Panc1 (cell line): ENCODE measurements at regions not wholly inside any gene's neighbourhood (a gene's known extent, or its start where the extent isn't known, plus 50 kb on each side); places are given as distances from the start of the nearest gene placed in this dataset.

Source experiments
- ATAC-seq: fragments of 200-7000 bp; cut with Tn5 transposase; 2 replicates; pipeline ENCODE4 v1.9.1; 2020; ENCODE audit warnings: mild to moderate bottlenecking, moderate library complexity
- BruUV-seq: library from RNA; stranded (reverse); fragments of 400-500 nt; replicated peaks from 2 replicates; lab custom pipeline; 2021; lab: Mats Ljungman, UMichigan
- CTCF ChIA-PET: fragments of 300-600 bp; sonication (Branson Sonifier 250); formaldehyde crosslinking; loops from one replicate; lab custom pipeline; 2022; ENCODE audit warnings: antibody characterized with exemption; lab: Charles Lee
- POLR2A ChIA-PET: fragments of 300-600 bp; sonication (Branson Sonifier 250); formaldehyde crosslinking; loops from one replicate; lab custom pipeline; 2022; ENCODE audit warnings: antibody characterized with exemption; lab: Charles Lee
- DNase-seq: peaks from one replicate; pipeline ENCODE4 v3.0.0-alpha.2; 2010; ENCODE audit warnings: low read depth, low spot score
- H3K27ac ChIP-seq: 2 replicates; pipeline ENCODE4 v1.5.1; 2011; ENCODE audit warnings: mild to moderate bottlenecking, low read length, inconsistent platforms
- H3K27me3 ChIP-seq: fragments of 200-500 bp; sonication (Bioruptor generic); 2 replicates; pipeline ENCODE4 v1.6.0; 2014; ENCODE audit warnings: low read length, inconsistent platforms; ENCODE audit not compliant: control insufficient read depth, insufficient read depth
- H3K36me3 ChIP-seq: fragments of 200-500 bp; sonication (Bioruptor generic); 2 replicates; pipeline ENCODE4 v1.5.1; 2014; ENCODE audit warnings: inconsistent platforms, mild to moderate bottlenecking, low read length, moderate library complexity; ENCODE audit not compliant: control insufficient read depth, insufficient read depth
- H3K4me1 ChIP-seq: 2 replicates; pipeline ENCODE4 v1.5.1; 2011; ENCODE audit warnings: inconsistent platforms, mild to moderate bottlenecking, low read length, moderate library complexity; ENCODE audit not compliant: control insufficient read depth, insufficient read depth
- H3K4me3 ChIP-seq, 2 experiments: 2 replicates each; pipeline ENCODE4 v1.5.1; 2011 to 2012; ENCODE audit warnings: low read depth in 2 of 2, low read length in 2 of 2, mild to moderate bottlenecking in 2 of 2, inconsistent platforms in 1 of 2, moderate library complexity in 1 of 2
- H3K9me3 ChIP-seq: fragments of 200-500 bp; sonication (Bioruptor generic); 2 replicates; pipeline ENCODE4 v1.5.1; 2014; ENCODE audit warnings: low read depth, mild to moderate bottlenecking, inconsistent platforms, low read length, moderate library complexity; ENCODE audit not compliant: control insufficient read depth, insufficient read depth
- POLR2AphosphoS5 ChIP-seq: IDR thresholded peaks from 2 replicates; pipeline ENCODE4 v1.6.1; 2012; ENCODE audit warnings: mild to moderate bottlenecking, low read depth, low read length, moderate library complexity
- SIN3A ChIP-seq: IDR thresholded peaks from 2 replicates; pipeline ENCODE4 v1.6.1; 2012; ENCODE audit warnings: low read depth, mild to moderate bottlenecking, low read length, moderate library complexity, borderline replicate concordance; ENCODE audit not compliant: insufficient read depth
- TCF7L2 ChIP-seq: IDR thresholded peaks from 2 replicates; pipeline ENCODE4 v1.6.1; 2011; ENCODE audit warnings: mild to moderate bottlenecking, low read depth, low read length, inconsistent platforms
- in situ Hi-C: cut with HindIII; loops from 2 replicates; pipeline ENCODE4 v1.10.0; 2016; ENCODE audit warnings: low sequenced_read_pairs, low pct_unique_long_range_greater_than_20kb
- intact Hi-C: fragments of 100-400 bp; cut with micrococcal nuclease; formaldehyde crosslinking; loops from one replicate; pipeline ENCODE4 v1.10.0; 2022; ENCODE audit not compliant: unreplicated experiment
- TF ChIP-seq, protein P1 (sequence below): fragments of 450-650 bp; IDR thresholded peaks from 2 replicates; pipeline ENCODE4 v1.5.1; 2017; ENCODE audit warnings: mild to moderate bottlenecking
- TF ChIP-seq, protein P2 (sequence below), 2 experiments: IDR thresholded peaks; 2 replicates each; pipeline ENCODE4 v1.6.1; 2011 to 2012; ENCODE audit warnings: low read depth in 2 of 2, control low read depth in 1 of 2, low read length in 1 of 2, mild to moderate bottlenecking in 1 of 2, moderate library complexity in 1 of 2; ENCODE audit not compliant: insufficient read depth in 1 of 2

DNA sequence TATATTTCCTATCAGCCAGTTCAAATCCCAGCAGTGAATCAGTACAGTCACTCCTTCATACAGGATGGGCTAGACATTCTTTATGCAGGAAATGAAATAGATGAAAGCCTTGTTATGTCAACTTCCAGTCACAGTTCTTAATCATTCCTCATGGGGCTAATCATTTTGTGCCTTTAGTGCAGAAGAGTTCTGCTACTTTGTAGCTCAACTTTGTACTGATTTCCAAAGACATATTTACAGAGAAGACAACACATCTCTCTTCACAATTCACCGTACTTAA, 593.9 kb upstream of the NETO1 start:
- H3K9me3 ChIP-seq: no peaks in the 10 kb centered on the region
- POLR2A ChIA-PET: no interaction called here
- TF ChIP-seq, protein P1, sequence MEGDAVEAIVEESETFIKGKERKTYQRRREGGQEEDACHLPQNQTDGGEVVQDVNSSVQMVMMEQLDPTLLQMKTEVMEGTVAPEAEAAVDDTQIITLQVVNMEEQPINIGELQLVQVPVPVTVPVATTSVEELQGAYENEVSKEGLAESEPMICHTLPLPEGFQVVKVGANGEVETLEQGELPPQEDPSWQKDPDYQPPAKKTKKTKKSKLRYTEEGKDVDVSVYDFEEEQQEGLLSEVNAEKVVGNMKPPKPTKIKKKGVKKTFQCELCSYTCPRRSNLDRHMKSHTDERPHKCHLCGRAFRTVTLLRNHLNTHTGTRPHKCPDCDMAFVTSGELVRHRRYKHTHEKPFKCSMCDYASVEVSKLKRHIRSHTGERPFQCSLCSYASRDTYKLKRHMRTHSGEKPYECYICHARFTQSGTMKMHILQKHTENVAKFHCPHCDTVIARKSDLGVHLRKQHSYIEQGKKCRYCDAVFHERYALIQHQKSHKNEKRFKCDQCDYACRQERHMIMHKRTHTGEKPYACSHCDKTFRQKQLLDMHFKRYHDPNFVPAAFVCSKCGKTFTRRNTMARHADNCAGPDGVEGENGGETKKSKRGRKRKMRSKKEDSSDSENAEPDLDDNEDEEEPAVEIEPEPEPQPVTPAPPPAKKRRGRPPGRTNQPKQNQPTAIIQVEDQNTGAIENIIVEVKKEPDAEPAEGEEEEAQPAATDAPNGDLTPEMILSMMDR: no peak
- in situ Hi-C loops: no loop called here
- H3K27ac ChIP-seq: no peak overlapping the region
- H3K4me3 ChIP-seq: no peak overlapping the region
- BruUV-seq: no TSS peak
- CTCF ChIA-PET: no interaction called here
- intact Hi-C loops: no loop called here
- no peaks in the 10 kb centered on the region for H3K36me3 ChIP-seq
- H3K27me3 ChIP-seq: no peaks in the 10 kb centered on the region
- no peaks in the 10 kb centered on the region for H3K4me1 ChIP-seq
- no peak for DNase-seq
- no peak for ATAC-seq

DNA sequence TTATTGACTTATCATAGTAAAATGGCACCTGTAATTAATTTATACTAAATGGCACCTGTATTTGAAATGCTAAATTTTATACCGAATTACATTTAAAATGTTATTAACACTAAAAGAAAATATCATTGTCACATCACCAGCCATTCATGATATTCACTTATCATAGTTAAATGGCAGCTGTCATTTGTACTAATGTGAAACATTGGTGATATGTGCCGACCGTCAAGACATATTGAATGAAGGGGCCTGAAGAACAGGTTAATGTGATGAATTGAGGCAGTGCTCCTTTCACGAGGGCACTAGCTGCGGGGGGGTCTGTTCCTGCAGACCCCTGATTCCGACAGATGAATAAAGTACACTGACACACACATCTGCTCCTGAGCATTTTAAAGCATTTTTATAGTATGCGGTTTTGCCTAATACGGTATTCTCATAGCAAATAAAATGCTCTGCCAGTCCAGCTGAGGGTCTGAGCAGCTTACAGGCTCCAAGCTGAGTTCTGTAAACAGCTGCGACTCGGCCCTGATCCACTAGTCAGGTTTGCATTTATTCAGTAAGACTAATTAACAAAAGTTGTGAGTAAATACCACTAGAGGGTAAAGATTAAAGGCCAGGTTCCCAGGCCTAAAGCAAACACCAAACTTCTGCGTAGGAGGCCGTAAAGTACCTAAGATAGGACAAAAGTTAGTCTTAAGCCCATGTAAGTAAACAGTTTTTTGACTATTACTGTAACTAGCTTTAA, 593.4 kb upstream of the NETO1 start:
- BruUV-seq: no TSS peak
- Histone ChIP-seq H3K27me3 (no peaks in the 10 kb centered on the region), H3K4me1 (no peaks in the 10 kb centered on the region), H3K27ac (no peak overlapping the region), H3K9me3 (no peaks in the 10 kb centered on the region), H3K36me3 (no peaks in the 10 kb centered on the region), H3K4me3 (no peak overlapping the region)
- DNase-seq (no peak), ATAC-seq (no peak)
- POLR2A ChIA-PET: no interaction called here
- in situ Hi-C loops: no loop called here
- no peak for TF ChIP-seq POLR2AphosphoS5
- TF ChIP-seq, protein P2, sequence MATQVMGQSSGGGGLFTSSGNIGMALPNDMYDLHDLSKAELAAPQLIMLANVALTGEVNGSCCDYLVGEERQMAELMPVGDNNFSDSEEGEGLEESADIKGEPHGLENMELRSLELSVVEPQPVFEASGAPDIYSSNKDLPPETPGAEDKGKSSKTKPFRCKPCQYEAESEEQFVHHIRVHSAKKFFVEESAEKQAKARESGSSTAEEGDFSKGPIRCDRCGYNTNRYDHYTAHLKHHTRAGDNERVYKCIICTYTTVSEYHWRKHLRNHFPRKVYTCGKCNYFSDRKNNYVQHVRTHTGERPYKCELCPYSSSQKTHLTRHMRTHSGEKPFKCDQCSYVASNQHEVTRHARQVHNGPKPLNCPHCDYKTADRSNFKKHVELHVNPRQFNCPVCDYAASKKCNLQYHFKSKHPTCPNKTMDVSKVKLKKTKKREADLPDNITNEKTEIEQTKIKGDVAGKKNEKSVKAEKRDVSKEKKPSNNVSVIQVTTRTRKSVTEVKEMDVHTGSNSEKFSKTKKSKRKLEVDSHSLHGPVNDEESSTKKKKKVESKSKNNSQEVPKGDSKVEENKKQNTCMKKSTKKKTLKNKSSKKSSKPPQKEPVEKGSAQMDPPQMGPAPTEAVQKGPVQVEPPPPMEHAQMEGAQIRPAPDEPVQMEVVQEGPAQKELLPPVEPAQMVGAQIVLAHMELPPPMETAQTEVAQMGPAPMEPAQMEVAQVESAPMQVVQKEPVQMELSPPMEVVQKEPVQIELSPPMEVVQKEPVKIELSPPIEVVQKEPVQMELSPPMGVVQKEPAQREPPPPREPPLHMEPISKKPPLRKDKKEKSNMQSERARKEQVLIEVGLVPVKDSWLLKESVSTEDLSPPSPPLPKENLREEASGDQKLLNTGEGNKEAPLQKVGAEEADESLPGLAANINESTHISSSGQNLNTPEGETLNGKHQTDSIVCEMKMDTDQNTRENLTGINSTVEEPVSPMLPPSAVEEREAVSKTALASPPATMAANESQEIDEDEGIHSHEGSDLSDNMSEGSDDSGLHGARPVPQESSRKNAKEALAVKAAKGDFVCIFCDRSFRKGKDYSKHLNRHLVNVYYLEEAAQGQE (IDR thresholded peaks at IDR 0.05; ENCODE audit: insufficient read depth in 1 of 2, low read depth in 2 of 2, low read length in 1 of 2): no peak
- no peak for TF ChIP-seq TCF7L2
- TF ChIP-seq, protein P1: no peak
- TF ChIP-seq SIN3A: no peak
- CTCF ChIA-PET: no interaction called here
- intact Hi-C loops: no loop called here
